Liver (tissue), 8 donors: ENCODE measurements at regions not wholly inside any gene's neighbourhood (a gene's known extent, or its start where the extent isn't known, plus 50 kb on each side); places are given as distances from the start of the nearest gene placed in this dataset.

Experiments used
- DNase-seq: peaks from one replicate; pipeline ENCODE4 v3.0.0-alpha.2; 2017; ENCODE audit warnings: low spot score
- H3K27ac ChIP-seq, 2 donors: one replicate each; pipeline ENCODE4 v1.7.0; 2013; ENCODE audit warnings: inconsistent platforms in 2 of 2, low read length in 2 of 2, control low read depth in 1 of 2, low read depth in 1 of 2, mild to moderate bottlenecking in 1 of 2
- H3K27me3 ChIP-seq, 4 donors: one replicate each; pipeline versions ENCODE4 v1.6.1 to v1.7.0; 2013; ENCODE audit warnings: low read length in 3 of 4, inconsistent platforms in 1 of 4, mild to moderate bottlenecking in 1 of 4, moderate library complexity in 1 of 4; ENCODE audit not compliant: control insufficient read depth in 4 of 4, insufficient read depth in 4 of 4
- H3K36me3 ChIP-seq, 4 donors: one replicate each; pipeline versions ENCODE4 v1.6.1 to v1.7.0; 2013; ENCODE audit warnings: low read length in 3 of 4, mild to moderate bottlenecking in 3 of 4, low read depth in 1 of 4, moderate library complexity in 1 of 4; ENCODE audit not compliant: control insufficient read depth in 4 of 4, insufficient read depth in 3 of 4
- H3K4me1 ChIP-seq, 4 donors: one replicate each; pipeline versions ENCODE4 v1.6.1 to v1.7.0; 2013; ENCODE audit warnings: low read length in 3 of 4, mild to moderate bottlenecking in 3 of 4, moderate library complexity in 1 of 4; ENCODE audit not compliant: control insufficient read depth in 4 of 4, insufficient read depth in 4 of 4
- H3K4me3 ChIP-seq, 3 donors: one replicate each; pipeline versions ENCODE4 v1.6.1 to v1.7.0; 2013; ENCODE audit warnings: low read length in 3 of 3, control low read depth in 1 of 3, low read depth in 1 of 3, mild to moderate bottlenecking in 1 of 3
- H3K9ac ChIP-seq, 2 donors: one replicate each; pipeline ENCODE4 v1.7.0; 2013; ENCODE audit warnings: low read length in 2 of 2, mild to moderate bottlenecking in 2 of 2, moderate library complexity in 2 of 2, control low read depth in 1 of 2, low read depth in 1 of 2
- H3K9me3 ChIP-seq, 4 donors: one replicate each; pipeline versions ENCODE4 v1.6.1 to v1.7.0; 2013; ENCODE audit warnings: low read length in 3 of 4; ENCODE audit not compliant: control insufficient read depth in 4 of 4
- EGR1 ChIP-seq, 2 donors: IDR thresholded peaks; 2 replicates each; pipeline ENCODE4 v1.6.1; 2016 to 2018; ENCODE audit warnings: antibody characterized with exemption in 2 of 2, low read depth in 2 of 2
- FOXA1 ChIP-seq: IDR thresholded peaks from 2 replicates; pipeline ENCODE4 v1.6.1; 2016; ENCODE audit warnings: antibody characterized with exemption
- FOXA2 ChIP-seq: IDR thresholded peaks from 2 replicates; pipeline ENCODE4 v1.6.1; 2016; ENCODE audit warnings: antibody characterized with exemption
- GABPA ChIP-seq, 2 donors: IDR thresholded peaks in 1 of 2; conservative IDR thresholded peaks in 1 of 2; 2 replicates each; pipeline ENCODE4 v1.6.1; 2016; ENCODE audit warnings: antibody characterized with exemption in 2 of 2, mild to moderate bottlenecking in 1 of 2, moderate library complexity in 1 of 2
- HNF4A ChIP-seq, 2 donors: conservative IDR thresholded peaks; 2 replicates each; pipeline ENCODE4 v1.6.1; 2016; ENCODE audit warnings: antibody characterized with exemption in 2 of 2, mild to moderate bottlenecking in 2 of 2
- HNF4G ChIP-seq: IDR thresholded peaks from 2 replicates; pipeline ENCODE4 v1.6.1; 2016; ENCODE audit warnings: antibody characterized with exemption
- JUND ChIP-seq, 2 donors: IDR thresholded peaks; 2 replicates each; pipeline ENCODE4 v1.6.1; 2016; ENCODE audit warnings: antibody characterized with exemption in 2 of 2
- NR2F2 ChIP-seq: IDR thresholded peaks from 2 replicates; pipeline ENCODE4 v1.6.1; 2016; ENCODE audit warnings: antibody characterized with exemption
- RAD21 ChIP-seq, 2 donors: IDR thresholded peaks; 2 replicates each; pipeline ENCODE4 v1.6.1; 2016; ENCODE audit warnings: antibody characterized with exemption in 2 of 2, mild to moderate bottlenecking in 2 of 2
- RXRA ChIP-seq, 2 donors: IDR thresholded peaks; 2 replicates each; pipeline ENCODE4 v1.6.1; 2017 to 2018; ENCODE audit warnings: antibody characterized with exemption in 2 of 2, mild to moderate bottlenecking in 1 of 2
- SP1 ChIP-seq: IDR thresholded peaks from 2 replicates; pipeline ENCODE4 v1.6.1; 2018; ENCODE audit warnings: antibody characterized with exemption, mild to moderate bottlenecking
- TAF1 ChIP-seq: conservative IDR thresholded peaks from 2 replicates; pipeline ENCODE4 v1.6.1; 2016; ENCODE audit warnings: antibody characterized with exemption, mild to moderate bottlenecking
- YY1 ChIP-seq: IDR thresholded peaks from 2 replicates; pipeline ENCODE4 v1.6.1; 2016; ENCODE audit warnings: antibody characterized with exemption, mild to moderate bottlenecking
- WGBS: extraction: QIAGEN DNeasy Blood & Tissue Kit; methylation state at CpG from one replicate; pipeline ENCODE4 v1.1.7; 2013; 5-methylcytosine and 5-hydroxymethylcytosine counted together
- TF ChIP-seq, protein P1 (sequence below): IDR thresholded peaks from 2 replicates; pipeline ENCODE4 v1.6.1; 2016; ENCODE audit warnings: antibody characterized with exemption
- TF ChIP-seq, protein P2 (sequence below): IDR thresholded peaks from 2 replicates; pipeline ENCODE4 v1.6.1; 2016; ENCODE audit warnings: antibody characterized with exemption, mild to moderate bottlenecking
- TF ChIP-seq, protein P3 (sequence below): IDR thresholded peaks from 2 replicates; pipeline ENCODE4 v1.6.1; 2016; ENCODE audit warnings: antibody characterized with exemption
- TF ChIP-seq, protein P4 (sequence below): fragments of 150-350 bp; IDR thresholded peaks from 2 replicates; pipeline ENCODE4 v1.5.1; 2017; ENCODE audit warnings: improper control_type of control experiment, low read depth, low read length; ENCODE audit not compliant: missing input control
- TF ChIP-seq, protein P5 (sequence below): IDR thresholded peaks from 2 replicates; pipeline ENCODE4 v1.6.1; 2016; ENCODE audit warnings: antibody characterized with exemption
- donor health status: healthy.
- donor health status: healthy.
- donor health status: healthy.
- donor health status: healthy.
- donor health status: healthy.

- no peaks in the 10 kb centered on the region for H3K36me3 ChIP-seq
- 95% methylated on average over 7 of the region's 7 CpGs for WGBS
- H3K4me1 ChIP-seq: peaks cover 0 to 16% (median 12%) of the 10 kb centered on the region in 4 donors
- H3K9ac ChIP-seq: no peak overlapping the region
- no peak for DNase-seq
- H3K4me3 ChIP-seq: no peak overlapping the region
- H3K27ac ChIP-seq: no peak overlapping the region
- no peaks in the 10 kb centered on the region for H3K9me3 ChIP-seq
- TF ChIP-seq EGR1 (IDR thresholded peaks at IDR 0.05; ENCODE audit: low read depth in 2 of 2): no peak
- no peak for TF ChIP-seq SP1
- TF ChIP-seq, protein P1, sequence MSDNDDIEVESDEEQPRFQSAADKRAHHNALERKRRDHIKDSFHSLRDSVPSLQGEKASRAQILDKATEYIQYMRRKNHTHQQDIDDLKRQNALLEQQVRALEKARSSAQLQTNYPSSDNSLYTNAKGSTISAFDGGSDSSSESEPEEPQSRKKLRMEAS: no peak
- no peak for TF ChIP-seq RXRA (IDR thresholded peaks at IDR 0.05)
- TF ChIP-seq, protein P2, sequence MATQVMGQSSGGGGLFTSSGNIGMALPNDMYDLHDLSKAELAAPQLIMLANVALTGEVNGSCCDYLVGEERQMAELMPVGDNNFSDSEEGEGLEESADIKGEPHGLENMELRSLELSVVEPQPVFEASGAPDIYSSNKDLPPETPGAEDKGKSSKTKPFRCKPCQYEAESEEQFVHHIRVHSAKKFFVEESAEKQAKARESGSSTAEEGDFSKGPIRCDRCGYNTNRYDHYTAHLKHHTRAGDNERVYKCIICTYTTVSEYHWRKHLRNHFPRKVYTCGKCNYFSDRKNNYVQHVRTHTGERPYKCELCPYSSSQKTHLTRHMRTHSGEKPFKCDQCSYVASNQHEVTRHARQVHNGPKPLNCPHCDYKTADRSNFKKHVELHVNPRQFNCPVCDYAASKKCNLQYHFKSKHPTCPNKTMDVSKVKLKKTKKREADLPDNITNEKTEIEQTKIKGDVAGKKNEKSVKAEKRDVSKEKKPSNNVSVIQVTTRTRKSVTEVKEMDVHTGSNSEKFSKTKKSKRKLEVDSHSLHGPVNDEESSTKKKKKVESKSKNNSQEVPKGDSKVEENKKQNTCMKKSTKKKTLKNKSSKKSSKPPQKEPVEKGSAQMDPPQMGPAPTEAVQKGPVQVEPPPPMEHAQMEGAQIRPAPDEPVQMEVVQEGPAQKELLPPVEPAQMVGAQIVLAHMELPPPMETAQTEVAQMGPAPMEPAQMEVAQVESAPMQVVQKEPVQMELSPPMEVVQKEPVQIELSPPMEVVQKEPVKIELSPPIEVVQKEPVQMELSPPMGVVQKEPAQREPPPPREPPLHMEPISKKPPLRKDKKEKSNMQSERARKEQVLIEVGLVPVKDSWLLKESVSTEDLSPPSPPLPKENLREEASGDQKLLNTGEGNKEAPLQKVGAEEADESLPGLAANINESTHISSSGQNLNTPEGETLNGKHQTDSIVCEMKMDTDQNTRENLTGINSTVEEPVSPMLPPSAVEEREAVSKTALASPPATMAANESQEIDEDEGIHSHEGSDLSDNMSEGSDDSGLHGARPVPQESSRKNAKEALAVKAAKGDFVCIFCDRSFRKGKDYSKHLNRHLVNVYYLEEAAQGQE: no peak
- H3K27me3 ChIP-seq: no peaks in the 10 kb centered on the region
Observed at GRCh38 chr6:169833258-169833794, 81.9 kb downstream of the ERMARD start.

- WGBS: 26% methylated on average over 4 of the region's 4 CpGs
- Histone ChIP-seq H3K4me1 (peaks cover 0 to 16% (median 12%) of the 10 kb centered on the region in 4 donors), H3K9me3 (no peaks in the 10 kb centered on the region), H3K27ac (peak overlapping the region; percentile 76 to 78), H3K27me3 (no peaks in the 10 kb centered on the region), H3K36me3 (no peaks in the 10 kb centered on the region), H3K9ac (peak overlapping the region in 1 of 2 donors; percentile 52), H3K4me3 (peak overlapping the region; percentile 9 to 12 (median 10))
- DNase-seq: no peak
- TF ChIP-seq, protein P2: no peak
- TF ChIP-seq SP1 (no peak), EGR1 (IDR thresholded peaks at IDR 0.05; ENCODE audit: low read depth in 2 of 2) (no peak), YY1 (peak; percentile 38), HNF4G (peak; percentile 21), JUND (IDR thresholded peaks at IDR 0.05) (peak in 1 of 2 donors; percentile 6), TAF1 (no peak), NR2F2 (no peak), HNF4A (conservative IDR thresholded peaks at IDR 0.05) (peak in 1 of 2 donors; percentile 24), RAD21 (IDR thresholded peaks at IDR 0.05) (peak; percentile 50 to 65), FOXA1 (no peak), FOXA2 (peak; percentile 53), GABPA (IDR thresholded peaks at IDR 0.05 in 1 of 2, conservative IDR thresholded peaks at IDR 0.05 in 1 of 2) (peak in 1 of 2 donors; percentile 28), RXRA (IDR thresholded peaks at IDR 0.05) (peak; percentile 30 to 53)
- TF ChIP-seq, protein P3, sequence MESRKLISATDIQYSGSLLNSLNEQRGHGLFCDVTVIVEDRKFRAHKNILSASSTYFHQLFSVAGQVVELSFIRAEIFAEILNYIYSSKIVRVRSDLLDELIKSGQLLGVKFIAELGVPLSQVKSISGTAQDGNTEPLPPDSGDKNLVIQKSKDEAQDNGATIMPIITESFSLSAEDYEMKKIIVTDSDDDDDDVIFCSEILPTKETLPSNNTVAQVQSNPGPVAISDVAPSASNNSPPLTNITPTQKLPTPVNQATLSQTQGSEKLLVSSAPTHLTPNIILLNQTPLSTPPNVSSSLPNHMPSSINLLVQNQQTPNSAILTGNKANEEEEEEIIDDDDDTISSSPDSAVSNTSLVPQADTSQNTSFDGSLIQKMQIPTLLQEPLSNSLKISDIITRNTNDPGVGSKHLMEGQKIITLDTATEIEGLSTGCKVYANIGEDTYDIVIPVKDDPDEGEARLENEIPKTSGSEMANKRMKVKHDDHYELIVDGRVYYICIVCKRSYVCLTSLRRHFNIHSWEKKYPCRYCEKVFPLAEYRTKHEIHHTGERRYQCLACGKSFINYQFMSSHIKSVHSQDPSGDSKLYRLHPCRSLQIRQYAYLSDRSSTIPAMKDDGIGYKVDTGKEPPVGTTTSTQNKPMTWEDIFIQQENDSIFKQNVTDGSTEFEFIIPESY: no peak
- TF ChIP-seq, protein P1: peak; percentile 51
- TF ChIP-seq, protein P4, sequence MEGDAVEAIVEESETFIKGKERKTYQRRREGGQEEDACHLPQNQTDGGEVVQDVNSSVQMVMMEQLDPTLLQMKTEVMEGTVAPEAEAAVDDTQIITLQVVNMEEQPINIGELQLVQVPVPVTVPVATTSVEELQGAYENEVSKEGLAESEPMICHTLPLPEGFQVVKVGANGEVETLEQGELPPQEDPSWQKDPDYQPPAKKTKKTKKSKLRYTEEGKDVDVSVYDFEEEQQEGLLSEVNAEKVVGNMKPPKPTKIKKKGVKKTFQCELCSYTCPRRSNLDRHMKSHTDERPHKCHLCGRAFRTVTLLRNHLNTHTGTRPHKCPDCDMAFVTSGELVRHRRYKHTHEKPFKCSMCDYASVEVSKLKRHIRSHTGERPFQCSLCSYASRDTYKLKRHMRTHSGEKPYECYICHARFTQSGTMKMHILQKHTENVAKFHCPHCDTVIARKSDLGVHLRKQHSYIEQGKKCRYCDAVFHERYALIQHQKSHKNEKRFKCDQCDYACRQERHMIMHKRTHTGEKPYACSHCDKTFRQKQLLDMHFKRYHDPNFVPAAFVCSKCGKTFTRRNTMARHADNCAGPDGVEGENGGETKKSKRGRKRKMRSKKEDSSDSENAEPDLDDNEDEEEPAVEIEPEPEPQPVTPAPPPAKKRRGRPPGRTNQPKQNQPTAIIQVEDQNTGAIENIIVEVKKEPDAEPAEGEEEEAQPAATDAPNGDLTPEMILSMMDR: no peak
- TF ChIP-seq, protein P5, sequence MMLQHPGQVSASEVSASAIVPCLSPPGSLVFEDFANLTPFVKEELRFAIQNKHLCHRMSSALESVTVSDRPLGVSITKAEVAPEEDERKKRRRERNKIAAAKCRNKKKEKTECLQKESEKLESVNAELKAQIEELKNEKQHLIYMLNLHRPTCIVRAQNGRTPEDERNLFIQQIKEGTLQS: no peak
Observed at GRCh38 chr6:169832247-169832948, 81.0 kb downstream of the ERMARD start.
